GM21825 (cell line): ENCODE measurements at regions not wholly inside any gene's neighbourhood (a gene's known extent, or its start where the extent isn't known, plus 50 kb on each side); places are given as distances from the start of the nearest gene placed in this dataset.

Source experiments
- ATAC-seq: cut with Tn5 transposase; IDR thresholded peaks from one replicate; pipeline ENCODE4 v1.9.1; 2021; ENCODE audit warnings: mild to moderate bottlenecking, moderate library complexity; ENCODE audit not compliant: unreplicated experiment

- ATAC-seq: no peak
Observed at GRCh38 chr3:111311126-111311525, 230.9 kb upstream of the CD96 start.

- peak; percentile 94 for ATAC-seq
Observed at GRCh38 chr3:111311709-111312235, 230.2 kb upstream of the CD96 start.

DNA sequence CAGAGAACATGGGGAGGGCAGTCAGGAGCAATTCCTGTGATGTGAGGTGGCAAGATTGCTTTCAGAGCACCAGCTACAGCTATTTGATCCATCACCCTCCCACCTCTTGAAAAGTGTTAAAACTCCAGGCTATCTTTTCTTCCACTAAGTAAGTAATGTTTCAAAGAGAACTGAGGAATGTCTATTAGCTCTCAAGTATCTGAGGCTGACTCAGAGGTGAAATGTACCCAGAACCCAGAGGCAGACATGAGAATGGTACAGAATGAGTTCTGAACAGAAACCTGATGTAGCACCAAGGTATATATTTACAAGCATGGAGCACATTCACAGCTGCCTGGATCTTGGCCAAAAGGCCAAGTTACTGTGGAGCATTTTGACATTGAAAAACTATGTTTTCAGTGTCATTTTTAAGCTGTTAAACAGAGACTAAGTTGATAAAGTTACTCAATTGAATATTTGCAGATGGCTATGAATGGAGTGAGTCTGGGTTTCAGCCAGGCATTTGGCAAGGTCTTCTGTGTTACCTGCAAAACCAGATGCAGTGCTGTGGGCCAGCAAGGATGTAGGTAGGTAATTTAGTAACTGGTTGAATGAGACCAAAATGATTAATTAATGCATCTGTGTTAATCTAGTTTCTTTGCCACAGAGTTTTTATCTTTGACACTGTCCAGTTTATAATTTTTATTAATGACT, 227.7 kb upstream of the CD96 start:
- no peak for ATAC-seq

DNA sequence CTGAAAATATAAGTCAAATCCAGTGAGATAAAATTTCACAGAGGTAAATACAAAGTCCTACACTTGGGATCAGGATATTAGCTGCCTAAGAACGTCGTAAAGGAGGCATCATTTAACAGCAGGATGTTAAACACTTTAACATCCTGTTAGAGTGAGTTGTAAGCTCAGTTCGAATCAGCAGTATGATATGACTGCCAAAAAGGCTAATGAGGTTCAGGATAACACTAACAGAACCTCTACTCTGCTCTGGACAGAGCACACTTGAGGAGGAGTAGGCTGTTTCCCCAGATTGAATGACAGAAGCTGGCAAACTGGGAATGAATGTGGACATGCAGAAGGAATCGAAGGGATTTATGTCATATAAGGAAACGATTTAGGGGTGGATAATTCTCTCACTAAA, 227.1 kb upstream of the CD96 start:
- ATAC-seq: no peak

DNA sequence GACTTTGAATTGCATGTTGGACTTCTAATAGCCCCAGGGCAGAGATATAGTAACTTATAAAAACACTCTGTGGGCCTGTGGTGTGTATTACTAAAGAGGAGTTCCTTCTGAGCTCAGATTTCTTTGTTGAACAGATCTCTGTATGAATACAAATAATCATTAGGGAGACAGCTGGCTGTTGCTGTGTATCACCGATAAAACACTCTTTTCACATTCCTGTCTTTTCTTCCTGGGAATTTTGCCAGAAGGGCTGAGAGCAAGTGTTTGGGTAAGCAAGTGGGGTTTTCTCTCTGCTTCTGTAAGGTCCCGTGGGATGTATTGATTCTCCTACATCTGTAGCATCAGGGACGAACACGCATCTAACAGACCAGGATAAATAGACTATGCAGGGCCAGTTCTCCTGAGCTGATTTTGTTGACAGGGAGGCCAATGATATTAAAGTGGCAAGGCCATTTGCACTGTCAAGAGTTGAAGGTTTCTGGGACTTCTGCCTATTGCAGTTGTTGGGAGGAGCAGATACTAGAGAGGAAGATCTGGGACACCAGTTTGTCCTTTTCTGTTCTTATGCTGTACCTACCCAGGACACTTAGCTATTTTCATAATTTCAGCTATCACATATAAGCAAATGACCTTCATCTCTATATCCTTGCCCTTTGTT, 225.9 kb upstream of the CD96 start:
- no peak for ATAC-seq

- ATAC-seq: no peak
Observed at GRCh38 chr3:111318289-111318688, 223.7 kb upstream of the CD96 start.

GRCh38 chr3:111319598-111319997, 222.4 kb upstream of the CD96 start:
- ATAC-seq: no peak

- no peak for ATAC-seq
Observed at GRCh38 chr3:111321786-111322185, 220.2 kb upstream of the CD96 start.

DNA sequence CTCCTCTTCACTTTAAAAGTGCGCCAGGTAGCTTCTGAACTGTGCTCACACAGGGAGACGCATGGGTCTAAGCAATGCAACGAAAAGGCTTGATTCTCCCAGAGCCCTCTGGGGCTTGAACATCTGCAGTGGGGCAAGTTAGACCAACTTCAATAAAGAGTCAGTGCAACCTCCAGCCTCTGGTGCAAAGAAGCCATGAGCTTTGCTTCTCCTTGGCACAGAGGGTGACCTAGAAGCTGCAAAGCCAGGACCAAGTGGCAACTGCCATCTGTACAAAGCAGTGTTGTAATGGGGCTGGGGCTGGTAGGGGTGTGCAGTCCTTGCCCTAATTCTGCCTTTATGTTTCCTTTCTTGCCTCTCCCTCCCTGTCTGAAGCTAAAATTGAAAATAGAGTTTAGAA, 219.0 kb upstream of the CD96 start:
- no peak for ATAC-seq

- no peak for ATAC-seq
Observed at GRCh38 chr3:111324151-111324550, 217.8 kb upstream of the CD96 start.

GRCh38 chr3:111324645-111325044, 217.4 kb upstream of the CD96 start:
- peak; percentile 62 for ATAC-seq

- ATAC-seq: no peak
Observed at GRCh38 chr3:111325160-111325718, 216.8 kb upstream of the CD96 start.

DNA sequence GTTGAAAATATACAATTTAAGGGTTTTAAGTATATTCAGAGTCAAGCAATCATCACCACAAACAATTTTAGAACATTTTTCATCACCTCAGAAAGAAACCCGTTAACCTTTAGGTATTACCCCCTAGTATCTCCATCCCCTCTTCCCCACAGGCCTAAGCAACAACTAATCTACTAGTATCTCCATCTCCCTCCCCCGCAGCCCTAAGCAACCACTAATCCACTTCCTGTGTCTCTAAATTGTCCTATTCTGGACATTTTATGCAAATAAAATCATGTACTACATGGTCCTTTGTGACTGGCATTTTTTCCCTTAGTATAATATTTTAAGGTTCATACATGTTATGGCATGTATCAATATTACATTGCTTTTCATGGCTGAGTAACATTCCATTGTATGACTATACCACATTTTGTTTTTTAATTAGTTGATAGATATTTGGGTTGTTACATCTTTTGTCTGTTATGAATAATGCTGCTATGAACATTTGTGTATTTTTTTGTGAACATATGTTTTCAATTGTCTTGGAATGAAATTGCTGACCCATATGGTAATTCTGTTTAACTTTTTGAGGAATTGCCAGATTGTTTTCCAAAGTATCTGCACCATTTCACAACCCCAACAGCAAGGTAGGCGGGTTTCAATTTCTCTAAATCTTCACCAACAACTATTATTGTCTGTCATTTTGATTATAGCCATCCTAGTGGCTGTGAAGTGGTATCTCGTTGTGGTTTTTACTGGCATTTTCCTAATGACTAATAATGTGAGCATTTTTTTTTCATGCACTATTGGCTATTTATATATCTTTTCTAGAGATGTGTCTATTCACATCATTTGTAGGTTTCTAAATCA, 215.6 kb upstream of the CD96 start:
- ATAC-seq: no peak

DNA sequence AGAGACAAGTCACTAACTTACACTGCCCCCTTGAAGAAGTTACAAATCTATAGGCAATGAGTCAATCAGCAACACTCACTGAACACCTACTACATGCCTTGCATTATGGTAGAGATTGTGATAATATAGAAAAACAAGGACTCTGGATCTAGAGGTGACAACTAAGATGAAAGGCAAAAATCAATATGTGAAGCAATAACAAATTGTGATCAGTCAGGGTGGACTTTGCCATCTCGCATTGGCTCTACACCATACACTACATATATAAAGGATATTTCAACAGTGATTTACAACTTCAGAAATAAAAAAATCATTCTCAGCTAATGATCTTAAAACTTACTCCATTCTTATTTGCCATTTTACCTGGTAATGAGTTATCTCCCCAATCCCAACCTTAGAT, 210.7 kb upstream of the CD96 start:
- ATAC-seq: no peak

- no peak for ATAC-seq
Observed at GRCh38 chr3:111331912-111332311, 210.1 kb upstream of the CD96 start.

DNA sequence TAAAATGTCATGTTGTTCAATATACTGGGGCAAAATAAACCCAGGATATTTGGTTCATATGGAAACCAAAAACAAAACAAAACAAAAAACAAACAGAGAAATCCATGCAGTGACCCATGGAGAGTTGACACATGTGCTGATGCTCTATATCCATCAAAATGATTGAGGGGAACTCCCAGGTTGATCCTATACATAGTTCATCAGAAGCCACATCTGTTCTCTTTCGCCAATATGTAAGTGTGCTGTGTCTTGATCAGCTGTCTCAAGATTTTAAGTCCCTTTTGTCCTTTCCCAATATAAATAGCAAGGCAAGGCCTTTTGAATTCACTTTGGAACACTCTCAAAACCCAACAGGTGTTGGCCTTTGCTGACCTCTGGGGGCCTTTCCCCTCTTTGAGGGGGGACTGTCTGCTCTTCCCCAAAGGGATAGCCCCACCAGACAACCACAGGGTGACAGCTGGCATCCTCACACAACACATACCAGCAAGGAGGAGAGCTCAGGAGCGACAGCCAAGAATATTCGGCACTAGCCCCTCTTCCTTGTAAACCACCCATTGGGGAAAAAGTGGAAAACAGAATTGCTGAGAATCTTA, 209.4 kb upstream of the CD96 start:
- no peak for ATAC-seq

- no peak for ATAC-seq
Observed at GRCh38 chr3:111333642-111334041, 208.4 kb upstream of the CD96 start.

DNA sequence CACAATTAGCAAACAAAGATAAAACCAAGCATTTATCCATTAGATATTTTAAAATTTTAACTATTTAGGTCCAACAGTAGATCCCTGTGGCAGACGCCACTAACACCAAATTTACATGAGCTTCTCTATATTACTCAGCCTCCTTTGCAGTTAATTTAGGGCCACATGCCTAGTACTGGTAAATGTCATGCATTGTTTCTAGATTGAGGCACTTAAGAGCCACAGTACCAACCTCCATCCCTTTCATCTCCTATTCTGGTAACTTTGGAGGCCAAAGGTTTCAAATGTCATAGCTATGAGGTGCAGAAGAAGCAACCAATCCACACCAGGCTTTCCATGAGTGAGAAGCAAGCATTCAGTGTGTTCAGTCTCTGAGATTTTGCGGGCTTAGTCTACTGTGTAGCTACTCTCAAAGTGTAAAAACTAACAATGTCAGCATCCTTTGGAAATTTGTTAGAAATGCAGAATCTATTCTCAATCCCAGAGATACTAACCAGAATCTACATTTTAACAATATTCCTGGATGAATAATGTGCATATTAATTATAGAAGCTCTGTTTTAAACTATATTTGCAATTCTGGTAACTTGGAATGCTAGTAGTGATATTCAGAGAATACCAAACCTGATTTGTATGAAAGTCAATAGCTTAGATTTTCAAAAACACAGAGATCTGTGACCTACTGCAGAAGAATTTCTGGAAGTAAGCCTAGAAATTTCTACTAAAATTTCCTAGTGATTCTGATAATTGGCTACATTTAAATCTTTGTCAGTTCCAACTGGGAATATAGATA, 206.3 kb upstream of the CD96 start:
- no peak for ATAC-seq

DNA sequence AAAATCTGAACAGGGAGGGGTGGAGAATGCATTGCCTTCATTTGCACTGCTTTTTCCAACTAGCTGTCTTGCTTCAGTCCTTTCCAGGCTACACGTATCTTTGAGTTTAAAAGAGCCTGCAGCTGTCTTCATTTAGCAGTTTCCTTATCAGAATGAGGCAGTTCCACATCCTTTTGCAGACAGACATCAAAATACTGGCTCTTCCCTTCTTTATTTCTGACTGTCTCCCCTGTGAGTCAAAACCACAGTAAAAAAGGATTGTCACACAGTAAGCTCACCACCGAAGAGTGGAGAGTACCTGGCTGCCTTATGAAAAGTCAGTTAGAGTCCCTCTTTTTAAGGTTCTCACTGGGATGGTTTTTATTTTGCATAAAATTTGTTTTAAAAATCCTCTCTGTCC, 205.5 kb upstream of the CD96 start:
- no peak for ATAC-seq

DNA sequence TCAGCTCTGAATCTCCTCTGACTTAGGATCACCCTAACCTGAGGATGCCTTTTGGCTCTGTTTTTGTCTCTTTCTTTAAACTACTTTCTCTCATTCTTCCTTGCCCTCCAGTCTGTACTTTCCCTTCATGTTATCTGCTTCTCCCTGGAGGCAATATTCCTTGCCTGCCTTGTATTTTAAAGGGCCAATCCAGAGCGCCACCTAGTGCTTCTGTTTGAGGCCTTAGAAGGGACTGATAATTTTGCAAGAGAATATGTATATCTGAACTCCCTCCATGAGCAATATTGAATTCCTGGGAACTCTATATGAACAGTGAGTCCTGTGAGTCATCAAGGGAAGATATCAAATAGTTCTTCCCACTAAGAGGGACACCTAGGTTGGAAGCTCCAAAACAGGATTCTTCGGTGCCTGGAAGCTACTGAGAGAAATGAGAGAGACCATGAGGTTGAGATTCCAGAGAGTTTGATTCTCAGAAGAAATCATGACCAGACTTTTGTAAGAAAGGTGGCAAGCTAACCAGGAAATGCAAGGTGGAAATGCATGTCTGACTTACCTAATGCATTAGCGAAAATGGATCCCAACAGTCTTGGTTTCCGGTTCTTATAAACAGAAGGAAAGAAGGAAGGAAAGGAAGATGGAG, 203.8 kb upstream of the CD96 start:
- ATAC-seq: no peak
